ENCODE measurements at regions not wholly inside any gene's neighbourhood (a gene's known extent, or its start where the extent isn't known, plus 50 kb on each side); places are given as distances from the start of the nearest gene placed in this dataset.

GRCh38 chr16:9176547-9177418 lies 85.3 kb downstream of the HAPSTR1 start:
- TF ChIP-seq CTCF (IDR thresholded peaks at IDR 0.05), result no peak
- TF ChIP-seq POLR2A (IDR thresholded peaks at IDR 0.05), result no peak

All from body of pancreas (tissue), 4 donors.